Panc1 (cell line): ENCODE measurements at regions not wholly inside any gene's neighbourhood (a gene's known extent, or its start where the extent isn't known, plus 50 kb on each side); places are given as distances from the start of the nearest gene placed in this dataset.

Source experiments
- ATAC-seq: fragments of 200-7000 bp; cut with Tn5 transposase; 2 replicates; pipeline ENCODE4 v1.9.1; 2020; ENCODE audit warnings: mild to moderate bottlenecking, moderate library complexity
- BruUV-seq: library from RNA; stranded (reverse); fragments of 400-500 nt; replicated peaks from 2 replicates; lab custom pipeline; 2021; lab: Mats Ljungman, UMichigan
- CTCF ChIA-PET: fragments of 300-600 bp; sonication (Branson Sonifier 250); formaldehyde crosslinking; loops from one replicate; lab custom pipeline; 2022; ENCODE audit warnings: antibody characterized with exemption; lab: Charles Lee
- POLR2A ChIA-PET: fragments of 300-600 bp; sonication (Branson Sonifier 250); formaldehyde crosslinking; loops from one replicate; lab custom pipeline; 2022; ENCODE audit warnings: antibody characterized with exemption; lab: Charles Lee
- DNase-seq: peaks from one replicate; pipeline ENCODE4 v3.0.0-alpha.2; 2010; ENCODE audit warnings: low read depth, low spot score
- H3K27ac ChIP-seq: 2 replicates; pipeline ENCODE4 v1.5.1; 2011; ENCODE audit warnings: mild to moderate bottlenecking, low read length, inconsistent platforms
- H3K27me3 ChIP-seq: fragments of 200-500 bp; sonication (Bioruptor generic); 2 replicates; pipeline ENCODE4 v1.6.0; 2014; ENCODE audit warnings: low read length, inconsistent platforms; ENCODE audit not compliant: control insufficient read depth, insufficient read depth
- H3K36me3 ChIP-seq: fragments of 200-500 bp; sonication (Bioruptor generic); 2 replicates; pipeline ENCODE4 v1.5.1; 2014; ENCODE audit warnings: inconsistent platforms, mild to moderate bottlenecking, low read length, moderate library complexity; ENCODE audit not compliant: control insufficient read depth, insufficient read depth
- H3K4me1 ChIP-seq: 2 replicates; pipeline ENCODE4 v1.5.1; 2011; ENCODE audit warnings: inconsistent platforms, mild to moderate bottlenecking, low read length, moderate library complexity; ENCODE audit not compliant: control insufficient read depth, insufficient read depth
- H3K4me3 ChIP-seq, 2 experiments: 2 replicates each; pipeline ENCODE4 v1.5.1; 2011 to 2012; ENCODE audit warnings: low read depth in 2 of 2, low read length in 2 of 2, mild to moderate bottlenecking in 2 of 2, inconsistent platforms in 1 of 2, moderate library complexity in 1 of 2
- H3K9me3 ChIP-seq: fragments of 200-500 bp; sonication (Bioruptor generic); 2 replicates; pipeline ENCODE4 v1.5.1; 2014; ENCODE audit warnings: low read depth, mild to moderate bottlenecking, inconsistent platforms, low read length, moderate library complexity; ENCODE audit not compliant: control insufficient read depth, insufficient read depth
- CTCF ChIP-seq: fragments of 450-650 bp; IDR thresholded peaks from 2 replicates; pipeline ENCODE4 v1.5.1; 2017; ENCODE audit warnings: mild to moderate bottlenecking
- POLR2AphosphoS5 ChIP-seq: IDR thresholded peaks from 2 replicates; pipeline ENCODE4 v1.6.1; 2012; ENCODE audit warnings: mild to moderate bottlenecking, low read depth, low read length, moderate library complexity
- REST ChIP-seq, 2 experiments: IDR thresholded peaks; 2 replicates each; pipeline ENCODE4 v1.6.1; 2011 to 2012; ENCODE audit warnings: low read depth in 2 of 2, control low read depth in 1 of 2, low read length in 1 of 2, mild to moderate bottlenecking in 1 of 2, moderate library complexity in 1 of 2; ENCODE audit not compliant: insufficient read depth in 1 of 2
- SIN3A ChIP-seq: IDR thresholded peaks from 2 replicates; pipeline ENCODE4 v1.6.1; 2012; ENCODE audit warnings: low read depth, mild to moderate bottlenecking, low read length, moderate library complexity, borderline replicate concordance; ENCODE audit not compliant: insufficient read depth
- TCF7L2 ChIP-seq: IDR thresholded peaks from 2 replicates; pipeline ENCODE4 v1.6.1; 2011; ENCODE audit warnings: mild to moderate bottlenecking, low read depth, low read length, inconsistent platforms
- in situ Hi-C: cut with HindIII; loops from 2 replicates; pipeline ENCODE4 v1.10.0; 2016; ENCODE audit warnings: low sequenced_read_pairs, low pct_unique_long_range_greater_than_20kb
- intact Hi-C: fragments of 100-400 bp; cut with micrococcal nuclease; formaldehyde crosslinking; loops from one replicate; pipeline ENCODE4 v1.10.0; 2022; ENCODE audit not compliant: unreplicated experiment

- H3K9me3 ChIP-seq: no peaks in the 10 kb centered on the region
- no TSS peak for BruUV-seq
- intact Hi-C loops: no loop called here
- H3K36me3 ChIP-seq: no peaks in the 10 kb centered on the region
- no peak overlapping the region for H3K4me3 ChIP-seq
- no peak for DNase-seq
- POLR2A ChIA-PET: no interaction called here
- no peak for TF ChIP-seq POLR2AphosphoS5
- TF ChIP-seq REST (IDR thresholded peaks at IDR 0.05; ENCODE audit: insufficient read depth in 1 of 2, low read depth in 2 of 2, low read length in 1 of 2): no peak
- TF ChIP-seq CTCF: no peak
- TF ChIP-seq TCF7L2: no peak
- no peak for TF ChIP-seq SIN3A
- ATAC-seq: no peak
- in situ Hi-C loops: no loop called here
- H3K27ac ChIP-seq: no peak overlapping the region
- CTCF ChIA-PET: no interaction called here
- H3K27me3 ChIP-seq: no peaks in the 10 kb centered on the region
- no peaks in the 10 kb centered on the region for H3K4me1 ChIP-seq
These were observed 74.0 kb upstream of the MIER3 start for GRCh38 chr5:57025961-57026360.

GRCh38 chr5:57028161-57028560 is 76.2 kb upstream of the MIER3 start:
- TF ChIP-seq SIN3A: no peak
- TF ChIP-seq REST (IDR thresholded peaks at IDR 0.05; ENCODE audit: insufficient read depth in 1 of 2, low read depth in 2 of 2, low read length in 1 of 2): no peak
- TF ChIP-seq POLR2AphosphoS5: no peak
- TF ChIP-seq TCF7L2: no peak
- TF ChIP-seq CTCF: no peak
- Histone ChIP-seq H3K4me3 (no peak overlapping the region), H3K36me3 (no peaks in the 10 kb centered on the region), H3K27ac (no peak overlapping the region), H3K27me3 (no peaks in the 10 kb centered on the region), H3K9me3 (no peaks in the 10 kb centered on the region), H3K4me1 (no peaks in the 10 kb centered on the region)
- intact Hi-C loops: no loop called here
- in situ Hi-C loops: no loop called here
- DNase-seq (no peak), ATAC-seq (no peak)
- POLR2A ChIA-PET: no interaction called here
- CTCF ChIA-PET: no interaction called here
- no TSS peak for BruUV-seq
